ENCODE measurements at regions not wholly inside any gene's neighbourhood (a gene's known extent, or its start where the extent isn't known, plus 50 kb on each side); places are given as distances from the start of the nearest gene placed in this dataset.

- DNase-seq (ENCODE audit: low read depth) = no peak
- H3K4me1 ChIP-seq (ENCODE audit: control insufficient read depth, insufficient read depth, low read length) = no peaks in the 10 kb centered on the region
- no peaks in the 10 kb centered on the region for H3K27me3 ChIP-seq (replicated peaks; ENCODE audit: control insufficient read depth, insufficient read depth, low read length)
- no peak overlapping the region for H3K4me3 ChIP-seq (ENCODE audit: low read length)
- H3K9ac ChIP-seq (ENCODE audit: low read length) = no peak overlapping the region
- no peaks in the 10 kb centered on the region for H3K36me3 ChIP-seq (ENCODE audit: control insufficient read depth, insufficient read depth, low read length, severe bottlenecking)
- H3K9me3 ChIP-seq (ENCODE audit: control insufficient read depth, low read length) = peaks cover 12% of the 10 kb centered on the region
Measured at GRCh38 chr10:3509355-3509754, 275.7 kb downstream of the KLF6 start.

- Histone ChIP-seq H3K4me3 (ENCODE audit: low read length) (no peak overlapping the region), H3K9ac (ENCODE audit: low read length) (no peak overlapping the region), H3K9me3 (ENCODE audit: control insufficient read depth, low read length) (no peaks in the 10 kb centered on the region), H3K36me3 (ENCODE audit: control insufficient read depth, insufficient read depth, low read length, severe bottlenecking) (no peaks in the 10 kb centered on the region), H3K27me3 (replicated peaks; ENCODE audit: control insufficient read depth, insufficient read depth, low read length) (no peaks in the 10 kb centered on the region), H3K4me1 (ENCODE audit: control insufficient read depth, insufficient read depth, low read length) (peaks cover 5% of the 10 kb centered on the region)
- no peak for DNase-seq (ENCODE audit: low read depth)
Measured at GRCh38 chr10:3503299-3503698, 281.7 kb downstream of the KLF6 start.

- Histone ChIP-seq H3K4me3 (ENCODE audit: low read length) (no peak overlapping the region), H3K36me3 (ENCODE audit: control insufficient read depth, insufficient read depth, low read length, severe bottlenecking) (no peaks in the 10 kb centered on the region), H3K27me3 (replicated peaks; ENCODE audit: control insufficient read depth, insufficient read depth, low read length) (no peaks in the 10 kb centered on the region), H3K9me3 (ENCODE audit: control insufficient read depth, low read length) (no peaks in the 10 kb centered on the region), H3K9ac (ENCODE audit: low read length) (no peak overlapping the region), H3K4me1 (ENCODE audit: control insufficient read depth, insufficient read depth, low read length) (peaks cover 5% of the 10 kb centered on the region)
- DNase-seq (ENCODE audit: low read depth) = no peak
Measured at GRCh38 chr10:3502673-3503072, 282.3 kb downstream of the KLF6 start.

- H3K36me3 ChIP-seq (ENCODE audit: control insufficient read depth, insufficient read depth, low read length, severe bottlenecking) = no peaks in the 10 kb centered on the region
- H3K27me3 ChIP-seq (replicated peaks; ENCODE audit: control insufficient read depth, insufficient read depth, low read length) = no peaks in the 10 kb centered on the region
- no peaks in the 10 kb centered on the region for H3K9me3 ChIP-seq (ENCODE audit: control insufficient read depth, low read length)
- H3K4me1 ChIP-seq (ENCODE audit: control insufficient read depth, insufficient read depth, low read length) = peaks cover 5% of the 10 kb centered on the region
- H3K4me3 ChIP-seq (ENCODE audit: low read length) = no peak overlapping the region
- H3K9ac ChIP-seq (ENCODE audit: low read length) = no peak overlapping the region
- DNase-seq (ENCODE audit: low read depth) = peak; percentile 41
Measured at GRCh38 chr10:3500408-3500856, 284.6 kb downstream of the KLF6 start.

GRCh38 chr10:3499120-3499519 lies 285.9 kb downstream of the KLF6 start:
- H3K9ac ChIP-seq (ENCODE audit: low read length) = no peak overlapping the region
- peak; percentile 23 for DNase-seq (ENCODE audit: low read depth)
- H3K4me1 ChIP-seq (ENCODE audit: control insufficient read depth, insufficient read depth, low read length) = peaks cover 5% of the 10 kb centered on the region
- H3K9me3 ChIP-seq (ENCODE audit: control insufficient read depth, low read length) = no peaks in the 10 kb centered on the region
- H3K4me3 ChIP-seq (ENCODE audit: low read length) = no peak overlapping the region
- H3K36me3 ChIP-seq (ENCODE audit: control insufficient read depth, insufficient read depth, low read length, severe bottlenecking) = no peaks in the 10 kb centered on the region
- no peaks in the 10 kb centered on the region for H3K27me3 ChIP-seq (replicated peaks; ENCODE audit: control insufficient read depth, insufficient read depth, low read length)

GRCh38 chr10:3497581-3497980 lies 287.4 kb downstream of the KLF6 start:
- DNase-seq (ENCODE audit: low read depth) = no peak
- no peak overlapping the region for H3K9ac ChIP-seq (ENCODE audit: low read length)
- no peak overlapping the region for H3K4me3 ChIP-seq (ENCODE audit: low read length)
- H3K4me1 ChIP-seq (ENCODE audit: control insufficient read depth, insufficient read depth, low read length) = peaks cover 5% of the 10 kb centered on the region
- no peaks in the 10 kb centered on the region for H3K36me3 ChIP-seq (ENCODE audit: control insufficient read depth, insufficient read depth, low read length, severe bottlenecking)
- no peaks in the 10 kb centered on the region for H3K27me3 ChIP-seq (replicated peaks; ENCODE audit: control insufficient read depth, insufficient read depth, low read length)
- no peaks in the 10 kb centered on the region for H3K9me3 ChIP-seq (ENCODE audit: control insufficient read depth, low read length)

- Histone ChIP-seq H3K9ac (ENCODE audit: low read length) (no peak overlapping the region), H3K4me3 (ENCODE audit: low read length) (no peak overlapping the region), H3K9me3 (ENCODE audit: control insufficient read depth, low read length) (no peaks in the 10 kb centered on the region), H3K4me1 (ENCODE audit: control insufficient read depth, insufficient read depth, low read length) (peaks cover 5% of the 10 kb centered on the region), H3K27me3 (replicated peaks; ENCODE audit: control insufficient read depth, insufficient read depth, low read length) (no peaks in the 10 kb centered on the region), H3K36me3 (ENCODE audit: control insufficient read depth, insufficient read depth, low read length, severe bottlenecking) (no peaks in the 10 kb centered on the region)
- DNase-seq (ENCODE audit: low read depth) = no peak
Measured at GRCh38 chr10:3496138-3496537, 288.9 kb downstream of the KLF6 start.

GRCh38 chr10:3495281-3495680 lies 289.7 kb downstream of the KLF6 start:
- Histone ChIP-seq H3K4me3 (ENCODE audit: low read length) (no peak overlapping the region), H3K9ac (ENCODE audit: low read length) (no peak overlapping the region), H3K4me1 (ENCODE audit: control insufficient read depth, insufficient read depth, low read length) (peaks cover under 1% of the 10 kb centered on the region), H3K9me3 (ENCODE audit: control insufficient read depth, low read length) (no peaks in the 10 kb centered on the region), H3K27me3 (replicated peaks; ENCODE audit: control insufficient read depth, insufficient read depth, low read length) (no peaks in the 10 kb centered on the region), H3K36me3 (ENCODE audit: control insufficient read depth, insufficient read depth, low read length, severe bottlenecking) (no peaks in the 10 kb centered on the region)
- DNase-seq (ENCODE audit: low read depth) = peak; percentile 11

GRCh38 chr10:3494838-3495230 lies 290.2 kb downstream of the KLF6 start:
- Histone ChIP-seq H3K27me3 (replicated peaks; ENCODE audit: control insufficient read depth, insufficient read depth, low read length) (no peaks in the 10 kb centered on the region), H3K36me3 (ENCODE audit: control insufficient read depth, insufficient read depth, low read length, severe bottlenecking) (no peaks in the 10 kb centered on the region), H3K9me3 (ENCODE audit: control insufficient read depth, low read length) (no peaks in the 10 kb centered on the region), H3K4me1 (ENCODE audit: control insufficient read depth, insufficient read depth, low read length) (no peaks in the 10 kb centered on the region), H3K4me3 (ENCODE audit: low read length) (no peak overlapping the region), H3K9ac (ENCODE audit: low read length) (no peak overlapping the region)
- DNase-seq (ENCODE audit: low read depth) = no peak

- Histone ChIP-seq H3K4me3 (ENCODE audit: low read length) (no peak overlapping the region), H3K4me1 (ENCODE audit: control insufficient read depth, insufficient read depth, low read length) (no peaks in the 10 kb centered on the region), H3K9ac (ENCODE audit: low read length) (no peak overlapping the region), H3K36me3 (ENCODE audit: control insufficient read depth, insufficient read depth, low read length, severe bottlenecking) (no peaks in the 10 kb centered on the region), H3K9me3 (ENCODE audit: control insufficient read depth, low read length) (no peaks in the 10 kb centered on the region), H3K27me3 (replicated peaks; ENCODE audit: control insufficient read depth, insufficient read depth, low read length) (no peaks in the 10 kb centered on the region)
- no peak for DNase-seq (ENCODE audit: low read depth)
Measured at GRCh38 chr10:3494131-3494837, 290.7 kb downstream of the KLF6 start.

- DNase-seq (ENCODE audit: low read depth) = no peak
- H3K27me3 ChIP-seq (replicated peaks; ENCODE audit: control insufficient read depth, insufficient read depth, low read length) = no peaks in the 10 kb centered on the region
- no peak overlapping the region for H3K9ac ChIP-seq (ENCODE audit: low read length)
- H3K9me3 ChIP-seq (ENCODE audit: control insufficient read depth, low read length) = no peaks in the 10 kb centered on the region
- H3K4me3 ChIP-seq (ENCODE audit: low read length) = no peak overlapping the region
- no peaks in the 10 kb centered on the region for H3K36me3 ChIP-seq (ENCODE audit: control insufficient read depth, insufficient read depth, low read length, severe bottlenecking)
- no peaks in the 10 kb centered on the region for H3K4me1 ChIP-seq (ENCODE audit: control insufficient read depth, insufficient read depth, low read length)
Measured at GRCh38 chr10:3493621-3494020, 291.4 kb downstream of the KLF6 start.

- no peak overlapping the region for H3K9ac ChIP-seq (ENCODE audit: low read length)
Measured at GRCh38 chr10:3491571-3491970, 293.4 kb downstream of the KLF6 start.

More at GRCh38 chr10:3491571-3491970, 293.4 kb downstream of the KLF6 start:
- Histone ChIP-seq H3K4me3 (ENCODE audit: low read length) (no peak overlapping the region), H3K9me3 (ENCODE audit: control insufficient read depth, low read length) (no peaks in the 10 kb centered on the region), H3K4me1 (ENCODE audit: control insufficient read depth, insufficient read depth, low read length) (no peaks in the 10 kb centered on the region), H3K27me3 (replicated peaks; ENCODE audit: control insufficient read depth, insufficient read depth, low read length) (no peaks in the 10 kb centered on the region), H3K36me3 (ENCODE audit: control insufficient read depth, insufficient read depth, low read length, severe bottlenecking) (no peaks in the 10 kb centered on the region)
- DNase-seq (ENCODE audit: low read depth) = no peak
